ENCODE measurements at regions not wholly inside any gene's neighbourhood (a gene's known extent, or its start where the extent isn't known, plus 50 kb on each side); places are given as distances from the start of the nearest gene placed in this dataset.
"Not testable (repeated sequence)": the region's sequence is repeated elsewhere in the genome, so short reads cannot be mapped to it uniquely, and the experiment has no call there.

- no peak for DNase-seq (ENCODE audit: low spot score)
These were observed 154.3 kb upstream of the FGF10 start for GRCh38 chr5:44543511-44543910.

GRCh38 chr5:44542470-44542869 lies 153.2 kb upstream of the FGF10 start:
- DNase-seq (ENCODE audit: low spot score): no peak

DNA sequence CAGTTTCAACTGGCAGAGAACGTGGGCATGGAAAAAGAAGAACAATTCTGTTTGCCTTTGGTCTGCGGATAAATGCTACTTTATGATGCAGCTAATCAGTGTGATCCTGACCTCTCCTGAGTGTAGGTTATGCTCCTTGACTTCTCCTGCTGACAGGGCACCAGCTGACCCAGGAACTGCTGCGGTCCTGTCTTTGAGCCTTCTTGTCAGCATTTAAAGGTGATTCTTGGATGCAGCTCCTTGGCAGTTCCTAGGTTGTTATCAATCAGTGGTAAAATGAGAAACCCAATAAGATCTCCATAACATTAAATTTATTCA lies 150.3 kb upstream of the FGF10 start:
- DNase-seq (ENCODE audit: low spot score): no peak

DNA sequence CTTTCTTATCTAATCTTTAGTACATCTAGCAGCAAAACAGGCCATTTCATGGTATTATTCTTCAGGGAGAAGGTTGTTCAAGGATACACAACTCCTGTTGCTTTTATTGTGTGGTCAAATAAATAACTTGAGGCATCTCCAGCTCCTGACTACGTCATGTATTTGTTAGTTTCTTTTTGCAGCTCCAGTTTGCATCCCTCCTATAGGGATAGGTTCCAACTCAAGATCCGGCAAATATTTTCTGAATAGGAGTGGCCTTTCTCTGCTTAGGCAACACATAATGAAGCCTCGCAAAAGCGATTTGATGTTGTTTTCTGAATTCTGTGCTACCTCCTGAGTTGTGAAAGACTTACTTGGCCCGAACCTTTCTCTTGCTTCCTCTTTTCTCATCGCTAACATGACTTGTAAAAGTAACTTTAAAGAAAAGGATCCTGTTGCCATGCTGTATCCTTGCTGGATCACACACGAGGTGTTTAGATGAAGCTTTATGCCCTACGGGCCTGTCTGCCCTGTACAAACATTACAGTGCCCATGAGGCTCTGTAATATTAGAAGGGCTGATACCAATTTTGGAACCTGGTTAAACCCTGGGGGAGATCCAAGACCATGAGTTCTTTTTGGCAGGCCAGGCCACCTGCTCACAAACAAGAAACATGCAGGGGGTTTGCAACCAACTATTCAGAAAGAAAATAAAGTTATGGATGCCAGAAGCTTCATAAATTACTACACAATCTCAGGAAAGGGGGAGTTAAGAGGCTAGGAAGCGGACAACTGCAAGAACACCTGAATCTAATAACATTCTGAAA lies 149.8 kb upstream of the FGF10 start:
- no peak for DNase-seq (ENCODE audit: low spot score)

DNA sequence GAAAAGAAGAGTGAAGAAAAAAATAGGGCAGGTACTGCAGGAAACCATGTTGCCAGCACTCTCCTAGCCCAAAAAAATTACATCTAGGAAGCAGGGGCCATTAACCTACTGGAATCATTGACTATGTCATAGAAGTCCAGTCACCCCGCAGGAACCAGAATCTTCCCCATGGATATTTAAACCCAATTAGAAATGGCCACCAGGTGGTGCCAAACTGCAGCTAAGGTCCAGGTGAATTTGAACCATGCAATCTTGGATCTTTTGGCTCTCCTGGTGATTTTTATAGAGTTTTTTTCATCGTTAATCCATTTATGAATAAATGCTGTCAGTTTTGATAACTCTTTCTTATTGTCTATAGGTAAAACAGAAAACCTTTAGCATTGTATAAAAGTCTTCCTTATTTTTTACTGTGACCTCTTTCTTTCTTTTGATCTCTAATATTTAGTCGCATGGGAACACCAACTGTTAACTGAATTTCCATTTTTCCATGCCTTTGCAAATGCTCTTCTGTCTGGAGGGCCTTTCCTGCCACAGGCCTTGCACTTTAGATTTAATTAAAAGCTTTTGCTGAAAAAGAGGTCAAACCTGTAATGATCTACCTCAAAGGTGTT lies 147.5 kb upstream of the FGF10 start:
- peak; percentile 81 for DNase-seq (ENCODE audit: low spot score)

- no peak for DNase-seq (ENCODE audit: low spot score)
These were observed 146.4 kb upstream of the FGF10 start for GRCh38 chr5:44535621-44536020.

- no peak for DNase-seq (ENCODE audit: low spot score)
These were observed 143.8 kb upstream of the FGF10 start for GRCh38 chr5:44532981-44533380.

- DNase-seq (ENCODE audit: low spot score): not testable (repeated sequence)
These were observed 142.5 kb upstream of the FGF10 start for GRCh38 chr5:44531756-44532155.

DNA sequence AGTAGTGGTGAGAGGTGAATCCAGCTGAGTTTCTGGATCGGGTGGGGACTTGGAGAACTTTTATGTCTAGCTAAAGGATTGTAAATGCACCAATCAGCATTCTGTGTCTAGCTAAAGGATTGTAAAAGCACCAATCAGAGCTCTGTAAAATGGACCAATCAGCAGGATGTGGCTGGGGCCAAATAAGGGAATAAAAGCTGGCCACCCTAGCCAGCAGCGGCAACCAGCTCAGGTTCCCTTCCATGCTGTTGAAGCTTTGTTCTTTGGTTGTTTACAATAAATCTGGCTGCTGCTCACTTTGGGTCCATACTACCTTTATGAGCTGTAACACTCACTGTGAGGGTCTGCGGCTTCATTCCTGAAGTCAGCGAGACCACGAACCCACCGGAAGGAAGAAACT lies 141.6 kb upstream of the FGF10 start:
- not testable (repeated sequence) for DNase-seq (ENCODE audit: low spot score)

DNA sequence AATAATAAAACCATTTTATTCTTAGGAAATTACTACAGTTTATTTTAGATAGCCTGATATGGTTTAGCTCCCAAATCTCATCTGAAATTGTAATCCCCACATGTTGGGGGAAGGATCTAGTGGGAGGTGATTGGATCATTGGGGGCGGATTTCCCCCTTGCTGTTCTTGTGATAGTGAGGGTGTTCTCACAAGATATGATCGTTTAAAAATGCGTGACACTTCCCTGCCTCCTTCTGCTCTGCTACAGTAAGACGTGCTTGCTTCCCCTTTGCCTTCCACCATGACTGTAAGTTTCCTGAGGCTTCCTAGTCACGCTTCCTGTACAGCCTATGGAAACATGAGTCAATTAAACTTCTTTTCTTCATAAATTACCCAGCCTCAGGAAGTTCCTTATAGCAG lies 122.4 kb upstream of the FGF10 start:
- DNase-seq (ENCODE audit: low spot score): no peak

DNA sequence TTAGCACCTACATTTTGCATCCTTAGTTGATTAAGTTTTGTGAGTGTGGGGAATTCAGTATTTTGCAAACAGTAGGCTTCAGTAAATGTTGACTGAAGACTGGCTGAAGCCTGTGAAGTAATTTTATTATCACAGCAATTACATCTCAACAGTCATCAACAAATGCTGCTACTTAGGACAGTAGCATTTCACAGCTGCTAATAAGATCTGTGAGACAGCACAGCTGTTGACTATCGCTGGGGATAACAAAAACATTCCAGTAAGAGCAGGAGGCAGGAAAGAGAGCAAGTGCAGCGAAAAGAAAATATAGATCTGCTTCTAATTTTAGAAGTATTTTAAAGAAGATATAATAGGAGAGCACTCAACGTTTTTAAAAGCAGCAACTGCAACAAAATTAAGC lies 117.3 kb upstream of the FGF10 start:
- DNase-seq (ENCODE audit: low spot score): no peak

DNA sequence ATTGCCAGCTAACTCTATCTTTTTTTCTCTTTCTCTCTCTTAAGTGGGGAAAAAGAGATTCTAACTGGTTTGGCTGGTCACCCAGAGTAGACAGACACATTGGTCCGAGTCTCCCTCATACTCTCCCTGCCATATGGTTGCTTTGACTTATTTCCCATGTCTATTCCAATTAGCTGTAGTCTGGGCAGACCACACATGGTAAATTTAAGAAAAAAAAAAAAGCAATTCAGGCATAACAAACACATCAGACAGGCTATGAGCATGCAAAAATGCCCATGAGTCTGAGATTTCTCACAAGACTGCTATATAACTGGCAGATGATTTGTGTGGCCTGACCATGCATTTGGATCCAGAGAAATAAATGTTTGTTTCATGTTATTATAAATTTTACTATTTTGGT lies 110.2 kb upstream of the FGF10 start:
- DNase-seq (ENCODE audit: low spot score): no peak

DNA sequence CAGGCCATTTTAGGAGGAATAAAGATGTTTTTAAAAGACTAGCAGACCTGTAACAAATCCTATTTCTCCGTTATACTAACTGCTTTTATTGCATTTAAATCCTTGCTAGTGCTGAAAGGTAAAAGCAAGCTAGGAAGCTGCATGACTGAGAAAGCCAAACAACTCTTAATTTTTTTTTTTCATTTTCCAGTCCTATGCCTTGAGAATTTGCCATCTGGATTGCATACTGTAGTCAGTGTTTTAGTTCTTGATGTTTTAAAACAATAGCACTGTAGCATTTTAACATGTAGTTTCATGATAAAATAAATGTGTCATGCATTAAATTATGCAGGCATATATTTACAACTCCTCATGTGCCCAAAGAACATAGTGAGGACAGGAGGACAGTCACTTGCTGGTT lies 108.4 kb upstream of the FGF10 start:
- DNase-seq (ENCODE audit: low spot score): no peak

DNA sequence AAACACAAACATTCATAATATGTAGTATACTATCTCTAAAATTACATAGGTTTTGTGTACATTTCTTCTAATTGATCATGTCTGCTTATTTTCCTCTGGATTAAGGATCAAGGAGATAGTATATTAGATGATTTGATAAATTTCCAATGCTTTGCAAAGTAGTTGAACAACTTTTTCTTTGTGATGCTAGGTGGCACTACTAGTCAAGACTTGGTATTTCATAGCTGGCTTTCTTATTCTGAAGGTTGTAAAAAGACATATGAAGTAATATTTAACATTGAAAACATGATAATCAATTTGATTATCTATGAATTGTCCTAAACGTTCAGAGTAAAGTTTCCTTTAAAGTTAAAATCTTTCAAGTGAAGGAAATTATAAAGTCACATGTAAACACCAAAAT lies 106.1 kb upstream of the FGF10 start:
- no peak for DNase-seq (ENCODE audit: low spot score)

DNA sequence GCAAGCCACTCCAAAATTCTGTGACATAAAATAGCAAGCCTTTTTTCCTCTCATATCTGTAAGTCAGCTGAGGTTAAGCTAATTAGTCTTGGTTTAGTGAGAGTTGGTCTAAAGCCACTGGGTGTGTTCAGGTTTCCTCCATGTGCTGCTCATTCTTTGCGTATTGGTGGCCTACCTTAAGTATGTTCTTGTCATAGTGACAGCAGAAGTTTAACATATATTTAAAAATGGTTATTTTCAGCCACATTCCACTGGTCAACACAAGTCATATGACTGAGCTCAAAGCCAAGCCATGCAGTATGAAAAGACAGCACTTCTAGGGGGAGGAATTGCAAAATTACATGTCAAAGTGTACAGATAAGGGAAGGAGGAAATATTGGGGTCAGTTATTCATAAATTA lies 100.5 kb upstream of the FGF10 start:
- no peak for DNase-seq (ENCODE audit: low spot score)

GRCh38 chr5:44486591-44486990 lies 97.4 kb upstream of the FGF10 start:
- DNase-seq (ENCODE audit: low spot score): no peak

GRCh38 chr5:44454002-44454401 lies 64.8 kb upstream of the FGF10 start:
- peak; percentile 4 for DNase-seq (ENCODE audit: low spot score)

- no peak for DNase-seq (ENCODE audit: low spot score)
These were observed 57.2 kb upstream of the FGF10 start for GRCh38 chr5:44446399-44446798.

GRCh38 chr5:44443172-44443571 lies 54.0 kb upstream of the FGF10 start:
- DNase-seq (ENCODE audit: low spot score): no peak

GRCh38 chr5:44441460-44441859 lies 52.2 kb upstream of the FGF10 start:
- no peak for DNase-seq (ENCODE audit: low spot score)

GRCh38 chr5:44440186-44440585 lies 51.0 kb upstream of the FGF10 start:
- no peak for DNase-seq (ENCODE audit: low spot score)
